ENCODE measurements at regions not wholly inside any gene's neighbourhood (a gene's known extent, or its start where the extent isn't known, plus 50 kb on each side); places are given as distances from the start of the nearest gene placed in this dataset.

GRCh38 chr20:48238326-48238725, 453.0 kb upstream of the SULF2 start:
- no peaks in the 10 kb centered on the region for H3K9me2 ChIP-seq (ENCODE audit: insufficient read depth)
- peaks cover 4% of the 10 kb centered on the region; the same call in 1 of the 2 replicates for H3F3A ChIP-seq (ENCODE audit: insufficient read depth, low read depth)
- no peaks in the 10 kb centered on the region for H4K20me1 ChIP-seq (ENCODE audit: insufficient read depth)
- H3K79me2 ChIP-seq (ENCODE audit: low read depth), result no peaks in the 10 kb centered on the region
- H3K4me1 ChIP-seq (replicated peaks; ENCODE audit: insufficient read depth), result peaks cover 16% of the 10 kb centered on the region
- TF ChIP-seq CTCF (conservative IDR thresholded peaks at IDR 0.05), result no peak
- TF ChIP-seq EZH2 (IDR thresholded peaks at IDR 0.05; ENCODE audit: low read depth), result no peak
- H3K9me3 ChIP-seq (ENCODE audit: insufficient read depth, low read depth), result peaks cover 3% of the 10 kb centered on the region
- peak; percentile 71 to 80 for DNase-seq
- intact Hi-C loops (cut with micrococcal nuclease; ENCODE audit: unreplicated experiment), result no loop called here
- H3K27me3 ChIP-seq (ENCODE audit: insufficient read depth, low read depth), result no peaks in the 10 kb centered on the region
- peak overlapping the region; percentile 34 for H3K27ac ChIP-seq
- 0 out of 2 replicates have a peak overlapping the region, but pooled peaks have one; percentile 3 for H3K4me2 ChIP-seq
- POLR2A ChIA-PET (ENCODE audit: unreplicated experiment), result no interaction called here
- H3K4me3 ChIP-seq, result no peak overlapping the region
- no peak overlapping the region for H2AFZ ChIP-seq
- BruUV-seq (replicated peaks), result no TSS peak
- CTCF ChIA-PET, result no interaction called here
- no peaks in the 10 kb centered on the region for H3K36me3 ChIP-seq (ENCODE audit: low read depth)

GRCh38 chr20:48236000-48236970, 451.0 kb upstream of the SULF2 start:
- H4K20me1 ChIP-seq (ENCODE audit: insufficient read depth), result no peaks in the 10 kb centered on the region
- intact Hi-C loops (cut with micrococcal nuclease; ENCODE audit: unreplicated experiment), result no loop called here
- no peak for DNase-seq
- no peaks in the 10 kb centered on the region for H3K79me2 ChIP-seq (ENCODE audit: low read depth)
- H3K4me2 ChIP-seq, result no peak overlapping the region
- peaks cover 16% of the 10 kb centered on the region for H3K9me3 ChIP-seq (ENCODE audit: insufficient read depth, low read depth)
- TF ChIP-seq EZH2 (IDR thresholded peaks at IDR 0.05; ENCODE audit: low read depth), result no peak
- no peak for TF ChIP-seq CTCF (conservative IDR thresholded peaks at IDR 0.05)
- peaks cover 16% of the 10 kb centered on the region for H3K4me1 ChIP-seq (replicated peaks; ENCODE audit: insufficient read depth)
- peaks cover 4% of the 10 kb centered on the region; the same call in 1 of the 2 replicates for H3F3A ChIP-seq (ENCODE audit: insufficient read depth, low read depth)
- no peak overlapping the region for H3K4me3 ChIP-seq
- BruUV-seq (replicated peaks), result no TSS peak
- ChIA-PET POLR2A (ENCODE audit: unreplicated experiment) (no interaction called here), CTCF (no interaction called here)
- no peak overlapping the region for H2AFZ ChIP-seq
- H3K9me2 ChIP-seq (ENCODE audit: insufficient read depth), result no peaks in the 10 kb centered on the region
- H3K27me3 ChIP-seq (ENCODE audit: insufficient read depth, low read depth), result no peaks in the 10 kb centered on the region
- no peaks in the 10 kb centered on the region for H3K36me3 ChIP-seq (ENCODE audit: low read depth)
- H3K27ac ChIP-seq, result no peak overlapping the region

GRCh38 chr20:48234951-48235350, 449.7 kb upstream of the SULF2 start:
- no peak for DNase-seq
- POLR2A ChIA-PET (ENCODE audit: unreplicated experiment), result no interaction called here
- no TSS peak for BruUV-seq (replicated peaks)
- no peaks in the 10 kb centered on the region for H3K9me2 ChIP-seq (ENCODE audit: insufficient read depth)
- H3K4me3 ChIP-seq, result no peak overlapping the region
- CTCF ChIA-PET, result no interaction called here
- no peaks in the 10 kb centered on the region for H3K27me3 ChIP-seq (ENCODE audit: insufficient read depth, low read depth)
- TF ChIP-seq EZH2 (IDR thresholded peaks at IDR 0.05; ENCODE audit: low read depth), result no peak
- no peak for TF ChIP-seq CTCF (conservative IDR thresholded peaks at IDR 0.05)
- no peaks in the 10 kb centered on the region for H4K20me1 ChIP-seq (ENCODE audit: insufficient read depth)
- H3K4me2 ChIP-seq, result no peak overlapping the region
- intact Hi-C loops (cut with micrococcal nuclease; ENCODE audit: unreplicated experiment), result no loop called here
- peaks cover 16% of the 10 kb centered on the region for H3K4me1 ChIP-seq (replicated peaks; ENCODE audit: insufficient read depth)
- no peak overlapping the region for H2AFZ ChIP-seq
- peaks cover 4% of the 10 kb centered on the region; the same call in 1 of the 2 replicates for H3F3A ChIP-seq (ENCODE audit: insufficient read depth, low read depth)
- H3K27ac ChIP-seq, result no peak overlapping the region
- H3K36me3 ChIP-seq (ENCODE audit: low read depth), result no peaks in the 10 kb centered on the region
- no peaks in the 10 kb centered on the region for H3K79me2 ChIP-seq (ENCODE audit: low read depth)
- peaks cover 28% of the 10 kb centered on the region for H3K9me3 ChIP-seq (ENCODE audit: insufficient read depth, low read depth)
